HG02885 (cell line): ENCODE measurements at regions not wholly inside any gene's neighbourhood (a gene's known extent, or its start where the extent isn't known, plus 50 kb on each side); places are given as distances from the start of the nearest gene placed in this dataset.

Experiments used
- ATAC-seq: cut with Tn5 transposase; IDR thresholded peaks from one replicate; pipeline ENCODE4 v1.9.1; 2021; ENCODE audit warnings: mild to moderate bottlenecking; ENCODE audit not compliant: unreplicated experiment, poor library complexity

- no peak for ATAC-seq
These were observed 167.3 kb upstream of the GRIN2B start for GRCh38 chr12:14148489-14149270.

GRCh38 chr12:14153803-14154202 lies 172.4 kb upstream of the GRIN2B start:
- ATAC-seq: no peak

GRCh38 chr12:14156606-14157005 lies 175.2 kb upstream of the GRIN2B start:
- ATAC-seq: no peak

- ATAC-seq: peak; percentile 98
These were observed 175.8 kb upstream of the GRIN2B start for GRCh38 chr12:14157088-14157747.

- no peak for ATAC-seq
These were observed 182.9 kb upstream of the GRIN2B start for GRCh38 chr12:14164266-14164665.

GRCh38 chr12:14167005-14167628 lies 185.7 kb upstream of the GRIN2B start:
- peak; percentile 53 for ATAC-seq

GRCh38 chr12:14169281-14169680 lies 187.9 kb upstream of the GRIN2B start:
- no peak for ATAC-seq

GRCh38 chr12:14171106-14171505 lies 189.7 kb upstream of the GRIN2B start:
- peak; percentile 89 for ATAC-seq

- ATAC-seq: no peak
These were observed 190.3 kb upstream of the ATF7IP start for GRCh38 chr12:14175206-14175605.

- peak; percentile 85 for ATAC-seq
These were observed 179.9 kb upstream of the ATF7IP start for GRCh38 chr12:14185427-14186192.

GRCh38 chr12:14186193-14186502 lies 179.3 kb upstream of the ATF7IP start:
- ATAC-seq: no peak

GRCh38 chr12:14187002-14187401 lies 178.5 kb upstream of the ATF7IP start:
- no peak for ATAC-seq

- ATAC-seq: no peak
These were observed 177.5 kb upstream of the ATF7IP start for GRCh38 chr12:14187966-14188365.

GRCh38 chr12:14188744-14189143 lies 176.7 kb upstream of the ATF7IP start:
- no peak for ATAC-seq

GRCh38 chr12:14190694-14191093 lies 174.8 kb upstream of the ATF7IP start:
- no peak for ATAC-seq

- no peak for ATAC-seq
These were observed 173.9 kb upstream of the ATF7IP start for GRCh38 chr12:14191612-14192011.

GRCh38 chr12:14193639-14194038 lies 171.8 kb upstream of the ATF7IP start:
- no peak for ATAC-seq

- no peak for ATAC-seq
These were observed 170.9 kb upstream of the ATF7IP start for GRCh38 chr12:14194572-14194971.

- ATAC-seq: no peak
These were observed 165.9 kb upstream of the ATF7IP start for GRCh38 chr12:14199455-14200198.

GRCh38 chr12:14200598-14200997 lies 164.9 kb upstream of the ATF7IP start:
- ATAC-seq: no peak
